HEK293 (cell line): ENCODE measurements at regions not wholly inside any gene's neighbourhood (a gene's known extent, or its start where the extent isn't known, plus 50 kb on each side); places are given as distances from the start of the nearest gene placed in this dataset.

ENCODE experiments used
- CTCF ChIP-seq: fragments of 450-650 bp; formaldehyde crosslinking; IDR thresholded peaks from 2 replicates; pipeline ENCODE4 v1.5.1; 2016; ENCODE audit warnings: missing biosample characterization, missing genetic modification characterization
- HIC1 ChIP-seq: fragments of 450-650 bp; formaldehyde crosslinking; IDR thresholded peaks from 2 replicates; pipeline ENCODE4 v1.5.1; 2016; ENCODE audit warnings: missing biosample characterization, missing genetic modification characterization
- KLF1 ChIP-seq: fragments of 450-650 bp; formaldehyde crosslinking; IDR thresholded peaks from 2 replicates; pipeline ENCODE4 v1.5.1; 2016; ENCODE audit warnings: missing biosample characterization, missing genetic modification characterization
- KLF16 ChIP-seq: fragments of 450-650 bp; formaldehyde crosslinking; IDR thresholded peaks from 2 replicates; pipeline ENCODE4 v1.5.1; 2017; ENCODE audit warnings: missing biosample characterization, missing genetic modification characterization
- TCF7L2 ChIP-seq: IDR thresholded peaks from 2 replicates; pipeline ENCODE4 v1.6.1; 2011; ENCODE audit warnings: low read depth, mild to moderate bottlenecking, inconsistent platforms, low read length, moderate library complexity, borderline replicate concordance
- ZNF138 ChIP-seq: fragments of 450-650 bp; formaldehyde crosslinking; IDR thresholded peaks from 2 replicates; pipeline ENCODE4 v1.5.1; 2016; ENCODE audit warnings: missing biosample characterization, missing genetic modification characterization, borderline replicate concordance
- ZNF26 ChIP-seq: fragments of 450-650 bp; formaldehyde crosslinking; IDR thresholded peaks from 2 replicates; pipeline ENCODE4 v1.5.1; 2016; ENCODE audit warnings: missing biosample characterization, missing genetic modification characterization
- ZNF280D ChIP-seq: fragments of 450-650 bp; formaldehyde crosslinking; IDR thresholded peaks from 2 replicates; pipeline ENCODE4 v1.5.1; 2016; ENCODE audit warnings: missing biosample characterization, missing genetic modification characterization
- ZNF292 ChIP-seq: fragments of 450-650 bp; formaldehyde crosslinking; IDR thresholded peaks from 2 replicates; pipeline ENCODE4 v1.5.1; 2016; ENCODE audit warnings: low read depth, missing biosample characterization, missing genetic modification characterization, borderline replicate concordance
- ZNF530 ChIP-seq: fragments of 450-650 bp; formaldehyde crosslinking; IDR thresholded peaks from 2 replicates; pipeline ENCODE4 v1.5.1; 2016; ENCODE audit warnings: low read depth, missing biosample characterization, missing genetic modification characterization
- ZNF549 ChIP-seq: fragments of 450-650 bp; IDR thresholded peaks from 2 replicates; pipeline ENCODE4 v1.5.1; 2018; ENCODE audit warnings: missing biosample characterization, missing genetic modification characterization, mild to moderate bottlenecking, inconsistent platforms, moderate library complexity
- ZNF701 ChIP-seq: fragments of 450-650 bp; formaldehyde crosslinking; IDR thresholded peaks from 2 replicates; pipeline ENCODE4 v1.5.1; 2016; ENCODE audit warnings: missing biosample characterization, missing genetic modification characterization
- ZNF76 ChIP-seq: fragments of 450-650 bp; formaldehyde crosslinking; IDR thresholded peaks from 2 replicates; pipeline ENCODE4; 2016; ENCODE audit warnings: low read depth, missing biosample characterization, missing genetic modification characterization, borderline replicate concordance

GRCh38 chr5:63655043-63655442, 307.2 kb downstream of the HTR1A start:
- TF ChIP-seq CTCF (tag by site-specific recombination) (no peak), ZNF280D (tag by site-specific recombination) (no peak), KLF16 (no peak), HIC1 (no peak), ZNF292 (tag by site-specific recombination) (no peak), ZNF76 (no peak), ZNF26 (tag by site-specific recombination) (no peak), TCF7L2 (no peak), ZNF138 (tag by site-specific recombination) (no peak), ZNF549 (tag by site-specific recombination) (no peak), ZNF701 (tag by site-specific recombination) (no peak), KLF1 (tag by site-specific recombination) (no peak), ZNF530 (tag by site-specific recombination) (no peak)
